ENCODE measurements at regions not wholly inside any gene's neighbourhood (a gene's known extent, or its start where the extent isn't known, plus 50 kb on each side); places are given as distances from the start of the nearest gene placed in this dataset.

GRCh38 chr6:9628819-9629218 lies 786.1 kb downstream of the TFAP2A start:
- in situ Hi-C loops (cut with HindIII; ENCODE audit: low pct_ligation_motif_present, low pct_unique_long_range_greater_than_20kb, low sequenced_read_pairs): no loop called here
- no peak for DNase-seq

GRCh38 chr6:9627916-9628315 lies 787.0 kb downstream of the TFAP2A start:
- in situ Hi-C loops (cut with HindIII; ENCODE audit: low pct_ligation_motif_present, low pct_unique_long_range_greater_than_20kb, low sequenced_read_pairs): no loop called here
- DNase-seq: no peak

- DNase-seq: no peak
- in situ Hi-C loops (cut with HindIII; ENCODE audit: low pct_ligation_motif_present, low pct_unique_long_range_greater_than_20kb, low sequenced_read_pairs): no loop called here
Measured at GRCh38 chr6:9623985-9624384, 790.9 kb downstream of the TFAP2A start.

- no peak for DNase-seq
- in situ Hi-C loops (cut with HindIII; ENCODE audit: low pct_ligation_motif_present, low pct_unique_long_range_greater_than_20kb, low sequenced_read_pairs): no loop called here
Measured at GRCh38 chr6:9623228-9623832, 791.5 kb downstream of the TFAP2A start.

GRCh38 chr6:9621276-9621675 lies 793.6 kb downstream of the TFAP2A start:
- no peak for DNase-seq
- in situ Hi-C loops (cut with HindIII; ENCODE audit: low pct_ligation_motif_present, low pct_unique_long_range_greater_than_20kb, low sequenced_read_pairs): no loop called here

- in situ Hi-C loops (cut with HindIII; ENCODE audit: low pct_ligation_motif_present, low pct_unique_long_range_greater_than_20kb, low sequenced_read_pairs): no loop called here
- DNase-seq: no peak
Measured at GRCh38 chr6:9620687-9621086, 794.2 kb downstream of the TFAP2A start.

- in situ Hi-C loops (cut with HindIII; ENCODE audit: low pct_ligation_motif_present, low pct_unique_long_range_greater_than_20kb, low sequenced_read_pairs): no loop called here
- peak; percentile 38 for DNase-seq
Measured at GRCh38 chr6:9620263-9620662, 794.6 kb downstream of the TFAP2A start.

- in situ Hi-C loops (cut with HindIII; ENCODE audit: low pct_ligation_motif_present, low pct_unique_long_range_greater_than_20kb, low sequenced_read_pairs): no loop called here
- DNase-seq: no peak
Measured at GRCh38 chr6:9614778-9615177, 800.1 kb downstream of the TFAP2A start.

- in situ Hi-C loops (cut with HindIII; ENCODE audit: low pct_ligation_motif_present, low pct_unique_long_range_greater_than_20kb, low sequenced_read_pairs): no loop called here
- no peak for DNase-seq
Measured at GRCh38 chr6:9612489-9612888, 802.4 kb downstream of the TFAP2A start.

GRCh38 chr6:9610620-9611415 lies 804.1 kb downstream of the TFAP2A start:
- DNase-seq: no peak
- in situ Hi-C loops (cut with HindIII; ENCODE audit: low pct_ligation_motif_present, low pct_unique_long_range_greater_than_20kb, low sequenced_read_pairs): no loop called here

GRCh38 chr6:9606435-9607134 lies 808.3 kb downstream of the TFAP2A start:
- no peak for DNase-seq
- in situ Hi-C loops (cut with HindIII; ENCODE audit: low pct_ligation_motif_present, low pct_unique_long_range_greater_than_20kb, low sequenced_read_pairs): no loop called here

- in situ Hi-C loops (cut with HindIII; ENCODE audit: low pct_ligation_motif_present, low pct_unique_long_range_greater_than_20kb, low sequenced_read_pairs): no loop called here
- DNase-seq: no peak
Measured at GRCh38 chr6:9594746-9595145, 820.1 kb downstream of the TFAP2A start.

GRCh38 chr6:9593554-9593953 lies 821.3 kb downstream of the TFAP2A start:
- in situ Hi-C loops (cut with HindIII; ENCODE audit: low pct_ligation_motif_present, low pct_unique_long_range_greater_than_20kb, low sequenced_read_pairs): no loop called here
- no peak for DNase-seq

GRCh38 chr6:9583753-9584352 lies 831.0 kb downstream of the TFAP2A start:
- in situ Hi-C loops (cut with HindIII; ENCODE audit: low pct_ligation_motif_present, low pct_unique_long_range_greater_than_20kb, low sequenced_read_pairs): no loop called here
- no peak for DNase-seq

- in situ Hi-C loops (cut with HindIII; ENCODE audit: low pct_ligation_motif_present, low pct_unique_long_range_greater_than_20kb, low sequenced_read_pairs): no loop called here
- DNase-seq: no peak
Measured at GRCh38 chr6:9581155-9581554, 833.7 kb downstream of the TFAP2A start.

GRCh38 chr6:9576521-9576920 lies 838.4 kb downstream of the TFAP2A start:
- in situ Hi-C loops (cut with HindIII; ENCODE audit: low pct_ligation_motif_present, low pct_unique_long_range_greater_than_20kb, low sequenced_read_pairs): no loop called here

GRCh38 chr6:9566096-9566495 lies 848.8 kb downstream of the TFAP2A start:
- no peak for DNase-seq
- in situ Hi-C loops (cut with HindIII; ENCODE audit: low pct_ligation_motif_present, low pct_unique_long_range_greater_than_20kb, low sequenced_read_pairs): no loop called here

More at GRCh38 chr6:9576521-9576920, 838.4 kb downstream of the TFAP2A start:
- DNase-seq: no peak

GRCh38 chr6:9564021-9564420 lies 850.9 kb downstream of the TFAP2A start:
- DNase-seq: no peak
- in situ Hi-C loops (cut with HindIII; ENCODE audit: low pct_ligation_motif_present, low pct_unique_long_range_greater_than_20kb, low sequenced_read_pairs): no loop called here

- no peak for DNase-seq
- in situ Hi-C loops (cut with HindIII; ENCODE audit: low pct_ligation_motif_present, low pct_unique_long_range_greater_than_20kb, low sequenced_read_pairs): no loop called here
Measured at GRCh38 chr6:9563568-9563967, 851.3 kb downstream of the TFAP2A start.
